T-cell (primary cell): ENCODE measurements at regions not wholly inside any gene's neighbourhood (a gene's known extent, or its start where the extent isn't known, plus 50 kb on each side); places are given as distances from the start of the nearest gene placed in this dataset.

Experiments used
- ATAC-seq, 4 experiments: fragments of 200-7000 bp in 3 of 4; fragments of 150-1000 bp in 1 of 4; cut with Tn5 transposase; replicated peaks in 1 of 4; 1 replicate in 3 of 4; 2 replicates in 1 of 4; pipeline ENCODE4 v1.10.0; 2021; ENCODE audit warnings: moderate library complexity in 3 of 4, mild to moderate bottlenecking in 2 of 4, moderate number of reproducible peaks in 1 of 4
- CTCF ChIA-PET, 2 donors: fragments of 300-600 bp; sonication (Branson Sonifier 250); formaldehyde crosslinking; loops; one replicate each; lab custom pipeline; 2022; ENCODE audit warnings: antibody characterized with exemption in 2 of 2; lab: Charles Lee
- POLR2A ChIA-PET, 2 donors: fragments of 300-600 bp; sonication (Branson Sonifier 250); formaldehyde crosslinking; loops; one replicate each; lab custom pipeline; 2022; ENCODE audit warnings: antibody characterized with exemption in 2 of 2; lab: Charles Lee
- DNase-seq, 35 experiments: peaks; one replicate each; pipeline versions ENCODE4 v3.0.0 to v3.0.0-alpha.2; 2013 to 2023
- H3K27ac ChIP-seq: one replicate; pipeline ENCODE4 v1.5.1; 2013; ENCODE audit warnings: low read length
- H3K27me3 ChIP-seq, 2 experiments: replicated peaks in 1 of 2; 1 replicate in 1 of 2; 2 replicates in 1 of 2; pipeline versions ENCODE4 v1.6.1 to v1.7.0; 2013; ENCODE audit warnings: low read length in 1 of 2, mixed read lengths in 1 of 2; ENCODE audit not compliant: control insufficient read depth in 2 of 2, insufficient read depth in 2 of 2; ENCODE audit errors: extremely low read depth in 1 of 2
- H3K36me3 ChIP-seq, 2 donors: 1 replicate in 1 of 2; 2 replicates in 1 of 2; pipeline versions ENCODE4 v1.6.1 to v1.7.0; 2013; ENCODE audit warnings: low read length in 1 of 2; ENCODE audit not compliant: control insufficient read depth in 2 of 2, insufficient read depth in 1 of 2; ENCODE audit errors: extremely low read depth in 1 of 2
- H3K4me1 ChIP-seq, 2 experiments: 1 replicate in 1 of 2; 2 replicates in 1 of 2; pipeline versions ENCODE4 v1.6.1 to v1.7.0; 2013; ENCODE audit warnings: low read length in 2 of 2, mixed read lengths in 1 of 2; ENCODE audit not compliant: insufficient read depth in 2 of 2, control insufficient read depth in 1 of 2; ENCODE audit errors: extremely low read depth in 1 of 2
- H3K4me3 ChIP-seq, 2 donors: 1 replicate in 1 of 2; 2 replicates in 1 of 2; pipeline versions ENCODE4 v1.5.1 to v1.7.0; 2013; ENCODE audit warnings: mild to moderate bottlenecking in 2 of 2, low read length in 1 of 2, moderate library complexity in 1 of 2; ENCODE audit not compliant: control insufficient read depth in 1 of 2; ENCODE audit errors: extremely low read depth in 1 of 2
- H3K9me3 ChIP-seq: 2 replicates; pipeline ENCODE4 v1.7.0; 2013
- H3K27ac Mint-ChIP-seq, 2 donors: one replicate each; pipeline ENCODE4 v1.8.0; 2020 to 2021; ENCODE audit warnings: mild to moderate bottlenecking in 2 of 2, mixed read lengths in 2 of 2
- H3K27me3 Mint-ChIP-seq, 2 donors: one replicate each; pipeline ENCODE4 v1.8.0; 2021 to 2022; ENCODE audit warnings: mixed read lengths in 2 of 2
- H3K36me3 Mint-ChIP-seq: one replicate; pipeline ENCODE4 v1.8.0; 2021; ENCODE audit warnings: mixed read lengths
- H3K4me1 Mint-ChIP-seq, 3 donors: one replicate each; pipeline ENCODE4 v1.8.0; 2020 to 2022; ENCODE audit warnings: mixed read lengths in 3 of 3, mild to moderate bottlenecking in 1 of 3
- H3K4me3 Mint-ChIP-seq, 3 donors: one replicate each; pipeline ENCODE4 v1.8.0; 2020 to 2022; ENCODE audit warnings: mild to moderate bottlenecking in 3 of 3, mixed read lengths in 3 of 3, moderate library complexity in 3 of 3
- H3K9me3 Mint-ChIP-seq, 3 donors: one replicate each; pipeline ENCODE4 v1.8.0; 2020 to 2022; ENCODE audit warnings: mixed read lengths in 3 of 3
- WGBS: methylation state at CpG from one replicate; pipeline ENCODE4 v1.1.5; 2013; ENCODE audit warnings: missing lambda C conversion rate; ENCODE audit not compliant: insufficient coverage; 5-methylcytosine and 5-hydroxymethylcytosine counted together

DNA sequence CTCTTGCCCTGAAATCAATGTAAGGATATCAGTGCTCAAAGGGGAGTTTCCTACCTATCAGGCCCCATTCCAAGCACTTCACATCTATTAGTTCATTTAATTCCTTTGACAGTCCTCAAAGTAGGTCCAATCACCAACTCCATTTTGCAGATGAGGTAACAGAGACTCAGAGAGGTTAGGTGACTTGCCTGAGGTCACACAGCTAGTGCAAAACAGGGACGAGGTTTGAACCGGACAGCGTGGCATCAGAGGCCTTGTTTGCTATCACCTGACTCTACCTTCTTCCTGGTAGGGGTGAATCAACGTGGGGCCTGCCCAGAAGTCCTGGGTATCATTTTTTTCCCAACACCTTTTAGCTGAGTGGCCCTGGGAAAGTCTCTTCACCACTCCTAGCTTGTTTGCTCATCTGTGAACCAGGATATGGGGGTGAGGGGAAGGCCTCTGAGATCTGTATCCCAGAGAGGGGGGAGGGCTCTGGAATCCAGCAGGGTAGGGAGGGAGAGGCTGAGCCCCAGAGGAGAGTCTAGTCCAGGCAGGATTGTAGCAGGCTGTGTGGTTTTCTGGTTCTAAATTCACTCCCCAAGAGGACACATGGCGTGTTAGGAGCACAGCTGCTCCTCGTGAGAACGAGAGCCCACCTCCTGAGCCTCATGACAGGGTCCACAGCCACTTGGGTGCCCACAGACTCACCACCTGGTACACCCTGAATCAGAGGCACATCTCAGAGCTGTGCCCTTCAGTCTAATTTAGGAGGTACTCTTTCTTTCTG lies 174.7 kb downstream of the MN1 start:
- H3K9me3 Mint-ChIP-seq = peaks cover 0 to 5% (median 0%) of the 10 kb centered on the region in 3 donors
- H3K36me3 Mint-ChIP-seq = no peaks in the 10 kb centered on the region
- no peak overlapping the region for H3K27ac ChIP-seq
- no peaks in the 10 kb centered on the region for H3K36me3 ChIP-seq
- no peak overlapping the region for H3K27ac Mint-ChIP-seq
- CTCF ChIA-PET = no interaction called here
- H3K4me1 Mint-ChIP-seq = no peaks in the 10 kb centered on the region
- 88% methylated on average over 4 of the region's 7 CpGs for whole genome bisulfite sequencing
- no peaks in the 10 kb centered on the region for H3K9me3 ChIP-seq
- H3K4me3 Mint-ChIP-seq = no peak overlapping the region
- no peaks in the 10 kb centered on the region for H3K4me1 ChIP-seq
- DNase-seq = no peak
- no peak for ATAC-seq
- H3K4me3 ChIP-seq = no peak overlapping the region
- peaks cover 0 to 4% of the 10 kb centered on the region in 2 donors for H3K27me3 Mint-ChIP-seq
- peaks cover 0 to 11% of the 10 kb centered on the region in 2 experiments for H3K27me3 ChIP-seq
- POLR2A ChIA-PET = no interaction called here

DNA sequence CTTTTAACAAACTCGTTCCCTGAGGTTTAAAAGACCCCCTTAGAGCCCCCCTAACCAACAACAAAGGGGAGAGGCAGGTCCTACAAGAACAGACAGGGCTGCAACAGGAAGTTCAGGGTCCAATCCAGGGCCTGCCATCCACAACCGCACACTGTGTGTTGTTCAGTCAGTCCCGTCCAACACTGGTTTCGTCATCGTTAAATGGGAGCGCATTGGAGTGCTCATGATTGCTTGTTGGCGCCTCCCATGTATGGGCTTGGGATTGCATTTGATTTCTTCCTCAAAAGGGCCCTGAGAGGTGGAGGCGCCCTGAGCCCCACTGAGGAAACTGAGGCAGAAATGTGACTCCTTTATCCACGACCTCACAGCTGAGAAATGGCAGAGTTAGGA lies 174.1 kb downstream of the MN1 start:
- Histone ChIP-seq H3K9me3 (no peaks in the 10 kb centered on the region), H3K4me1 (no peaks in the 10 kb centered on the region), H3K36me3 (no peaks in the 10 kb centered on the region), H3K4me3 (no peak overlapping the region), H3K27ac (no peak overlapping the region), H3K27me3 (peaks cover 0 to 11% of the 10 kb centered on the region in 2 experiments)
- ATAC-seq (no peak), DNase-seq (no peak)
- Mint-ChIP-seq H3K9me3 (peaks cover 0 to 6% (median 0%) of the 10 kb centered on the region in 3 donors), H3K4me1 (no peaks in the 10 kb centered on the region), H3K36me3 (no peaks in the 10 kb centered on the region), H3K27ac (no peak overlapping the region), H3K27me3 (peaks cover 0 to 4% of the 10 kb centered on the region in 2 donors), H3K4me3 (no peak overlapping the region)
- WGBS = 85% methylated on average over 8 of the region's 9 CpGs
- POLR2A ChIA-PET = no interaction called here
- CTCF ChIA-PET = no interaction called here

DNA sequence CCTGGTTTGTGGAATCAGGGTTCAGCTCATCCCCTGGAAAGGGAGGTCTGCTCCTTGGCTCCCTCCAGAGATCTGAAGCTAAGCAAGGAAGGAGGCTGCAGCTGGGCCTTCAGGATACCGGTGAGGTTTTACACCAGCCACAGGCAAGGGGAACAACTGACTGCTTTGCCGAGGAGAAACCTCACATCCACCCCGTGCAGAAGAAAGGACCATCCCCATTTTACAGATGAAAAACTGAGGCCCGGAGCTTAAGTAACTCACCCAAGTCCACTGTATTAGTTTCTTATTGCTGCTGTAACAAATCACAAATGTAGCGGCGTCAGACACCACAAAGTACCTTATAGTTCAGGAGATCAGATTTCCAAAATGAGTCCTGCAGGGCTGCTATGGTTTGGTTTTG lies 173.7 kb downstream of the MN1 start:
- ATAC-seq = no peak
- no peak overlapping the region for H3K27ac Mint-ChIP-seq
- H3K9me3 Mint-ChIP-seq = peaks cover 0 to 6% (median 0%) of the 10 kb centered on the region in 3 donors
- no peak overlapping the region for H3K4me3 Mint-ChIP-seq
- no peak overlapping the region for H3K4me3 ChIP-seq
- H3K36me3 Mint-ChIP-seq = no peaks in the 10 kb centered on the region
- peaks cover 0 to 4% of the 10 kb centered on the region in 2 donors for H3K27me3 Mint-ChIP-seq
- H3K27me3 ChIP-seq = peaks cover 0 to 15% of the 10 kb centered on the region in 2 experiments
- no peaks in the 10 kb centered on the region for H3K36me3 ChIP-seq
- ChIA-PET CTCF (no interaction called here), POLR2A (no interaction called here)
- no peaks in the 10 kb centered on the region for H3K4me1 ChIP-seq
- no peaks in the 10 kb centered on the region for H3K4me1 Mint-ChIP-seq
- no peak overlapping the region for H3K27ac ChIP-seq
- no peaks in the 10 kb centered on the region for H3K9me3 ChIP-seq
- 100% methylated on average over 2 of the region's 6 CpGs for WGBS
- DNase-seq = no peak

DNA sequence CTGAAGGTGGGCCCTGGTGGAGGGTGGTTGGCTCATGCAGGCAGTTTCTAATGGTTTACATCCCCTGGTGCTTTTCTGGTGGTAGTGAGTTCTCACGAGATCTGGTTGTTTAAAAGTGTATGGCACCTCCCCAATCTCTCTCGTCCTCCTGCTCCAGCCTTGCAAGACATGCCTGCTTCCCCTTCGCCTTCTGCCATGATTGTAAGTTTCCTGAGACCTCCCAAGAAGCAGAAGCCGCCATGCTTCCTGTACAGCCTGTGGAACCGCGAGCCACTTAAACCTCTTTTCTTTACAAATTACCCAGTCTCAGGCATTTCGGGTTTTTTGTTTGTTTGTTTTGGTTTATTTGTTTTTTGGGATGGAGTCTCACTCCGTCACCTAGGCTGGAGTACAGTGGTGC lies 173.2 kb downstream of the MN1 start:
- H3K27me3 ChIP-seq = peaks cover 0 to 19% of the 10 kb centered on the region in 2 experiments
- no peak overlapping the region for H3K4me3 ChIP-seq
- ATAC-seq (no peak), DNase-seq (no peak)
- H3K27me3 Mint-ChIP-seq = peaks cover under 1 to 4% of the 10 kb centered on the region in 2 donors
- POLR2A ChIA-PET = no interaction called here
- H3K4me3 Mint-ChIP-seq = no peak overlapping the region
- H3K36me3 Mint-ChIP-seq = no peaks in the 10 kb centered on the region
- no peaks in the 10 kb centered on the region for H3K9me3 ChIP-seq
- no peak overlapping the region for H3K27ac Mint-ChIP-seq
- no peak overlapping the region for H3K27ac ChIP-seq
- peaks cover 0 to 6% (median 0%) of the 10 kb centered on the region in 3 donors for H3K9me3 Mint-ChIP-seq
- H3K36me3 ChIP-seq = no peaks in the 10 kb centered on the region
- no CpG with 5 or more reads among the region's 8 CpGs for WGBS
- H3K4me1 Mint-ChIP-seq = no peaks in the 10 kb centered on the region
- CTCF ChIA-PET = no interaction called here
- H3K4me1 ChIP-seq = no peaks in the 10 kb centered on the region

DNA sequence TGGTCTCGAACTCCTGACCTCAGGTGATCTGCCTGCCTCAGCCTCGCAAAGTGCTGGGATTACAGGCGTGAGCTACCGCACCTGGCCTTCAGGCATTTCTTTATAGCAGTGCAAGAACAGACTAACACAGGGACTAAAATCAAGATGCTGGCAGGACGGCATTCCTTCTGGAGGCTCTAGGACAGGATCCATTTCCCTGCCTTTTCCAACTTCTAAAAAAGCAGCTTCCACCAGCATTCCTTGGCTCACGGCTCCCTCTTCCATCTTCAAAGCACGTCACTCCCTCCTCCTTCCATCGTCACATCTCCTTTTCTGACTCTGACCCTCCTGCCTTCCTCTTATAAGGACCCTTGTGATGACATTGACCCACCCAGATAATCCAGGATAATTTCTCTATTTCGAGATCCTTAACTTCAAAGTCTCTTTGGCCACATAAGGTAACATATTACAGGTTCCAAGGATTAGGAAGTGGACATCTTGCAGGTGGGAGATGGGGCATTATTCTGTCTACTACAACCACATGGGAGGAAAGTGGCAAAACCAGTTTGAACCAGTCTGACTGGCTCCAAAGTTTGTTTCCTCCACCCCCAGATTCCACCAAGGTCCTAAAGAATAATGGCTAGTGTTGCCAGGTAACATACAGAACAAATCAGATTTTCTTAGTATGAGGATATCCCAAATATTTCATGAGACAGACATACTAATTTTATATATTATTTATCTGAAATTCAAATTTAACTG lies 172.5 kb downstream of the MN1 start:
- CTCF ChIA-PET = no interaction called here

DNA sequence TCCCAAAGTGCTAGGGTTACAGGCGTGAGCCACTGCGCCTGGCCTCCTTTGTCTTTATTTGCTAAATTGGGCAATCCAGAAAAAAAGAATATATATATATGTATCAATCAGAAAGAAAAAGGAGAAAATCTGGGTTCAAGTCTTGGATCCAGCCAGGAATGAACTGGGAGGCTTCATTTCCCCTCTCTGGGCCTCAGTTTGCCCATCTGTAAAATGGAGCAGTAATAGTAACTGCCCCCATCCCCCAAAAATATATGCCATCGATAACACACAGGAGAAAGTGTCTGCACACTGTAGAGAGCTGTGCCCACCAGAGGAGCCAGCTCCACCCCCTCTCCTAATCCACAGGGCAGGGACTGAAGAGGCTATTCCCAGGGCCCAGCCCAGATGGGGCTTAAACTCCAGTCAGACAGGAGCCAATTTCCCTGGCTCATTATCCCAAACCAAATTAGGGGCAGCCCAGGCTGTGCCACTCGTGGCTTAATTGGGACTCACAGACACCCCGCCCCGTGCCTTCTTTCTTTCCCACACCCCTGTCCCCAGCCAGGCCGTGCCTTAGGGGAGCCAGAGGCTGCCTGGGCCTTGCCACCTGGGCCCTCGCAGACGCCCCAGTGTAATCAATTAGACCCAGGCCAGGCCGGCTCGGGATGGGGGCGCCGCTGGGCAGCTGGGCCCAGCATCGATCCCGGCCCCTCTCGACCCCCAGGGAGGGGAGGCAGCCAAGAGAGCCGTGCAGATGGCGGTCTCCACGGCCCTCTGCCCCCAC lies 171.5 kb downstream of the MN1 start:
- no peaks in the 10 kb centered on the region for H3K36me3 ChIP-seq
- WGBS = 76% methylated on average over 14 of the region's 19 CpGs
- H3K27me3 ChIP-seq = peaks cover 0 to 33% of the 10 kb centered on the region in 2 experiments
- Mint-ChIP-seq H3K9me3 (peaks cover 0 to 6% (median 0%) of the 10 kb centered on the region in 3 donors), H3K27me3 (peaks cover 9 to 12% of the 10 kb centered on the region in 2 donors), H3K4me3 (no peak overlapping the region), H3K4me1 (no peaks in the 10 kb centered on the region), H3K27ac (no peak overlapping the region), H3K36me3 (no peaks in the 10 kb centered on the region)
- POLR2A ChIA-PET = interaction anchor here in 1 of 2 donors (0.7 kb wide), 1 partner anchor 393 kb away, joined by 6 read pairs; no protein-coding TSS in a partner anchor
- no peaks in the 10 kb centered on the region for H3K9me3 ChIP-seq
- ATAC-seq (no peak), DNase-seq (no peak)
- CTCF ChIA-PET = no interaction called here
- H3K4me1 ChIP-seq = no peaks in the 10 kb centered on the region
- H3K27ac ChIP-seq = no peak overlapping the region
- no peak overlapping the region for H3K4me3 ChIP-seq

More for the DNA sequence above, 172.5 kb downstream of the MN1 start:
- POLR2A ChIA-PET = interaction anchor here in 1 of 2 donors (0.7 kb wide), 1 partner anchor 392 kb away, joined by 6 read pairs; no protein-coding TSS in a partner anchor
- Mint-ChIP-seq H3K9me3 (peaks cover 0 to 6% (median 0%) of the 10 kb centered on the region in 3 donors), H3K27ac (no peak overlapping the region), H3K36me3 (no peaks in the 10 kb centered on the region), H3K4me1 (no peaks in the 10 kb centered on the region), H3K27me3 (peaks cover 7 to 10% of the 10 kb centered on the region in 2 donors), H3K4me3 (no peak overlapping the region)
- no peak overlapping the region for H3K27ac ChIP-seq
- ATAC-seq (no peak), DNase-seq (no peak)
- WGBS = 87% methylated on average over 8 of the region's 9 CpGs
- H3K4me3 ChIP-seq = no peak overlapping the region
- H3K27me3 ChIP-seq = peaks cover 0 to 25% of the 10 kb centered on the region in 2 experiments
- no peaks in the 10 kb centered on the region for H3K9me3 ChIP-seq
- H3K36me3 ChIP-seq = no peaks in the 10 kb centered on the region
- H3K4me1 ChIP-seq = no peaks in the 10 kb centered on the region
